Trophoblast cell (in vitro differentiated cells and primary cell): ENCODE measurements at regions not wholly inside any gene's neighbourhood (a gene's known extent, or its start where the extent isn't known, plus 50 kb on each side); places are given as distances from the start of the nearest gene placed in this dataset.

Experiments used
- DNase-seq, 2 donors: peaks; one replicate each; pipeline ENCODE4 v3.0.0-alpha.2; 2016
- H2AFZ ChIP-seq: 2 replicates; pipeline ENCODE4 v1.6.1; 2013; ENCODE audit warnings: low read length, moderate library complexity, mild to moderate bottlenecking; ENCODE audit not compliant: insufficient read depth, poor library complexity
- H2AK5ac ChIP-seq: 2 replicates; pipeline ENCODE4 v1.6.1; 2013; ENCODE audit warnings: mild to moderate bottlenecking, low read length
- H2BK120ac ChIP-seq: 2 replicates; pipeline ENCODE4 v1.6.1; 2013; ENCODE audit warnings: low read length, mild to moderate bottlenecking, moderate library complexity; ENCODE audit not compliant: insufficient read depth, poor library complexity
- H2BK12ac ChIP-seq: 2 replicates; pipeline ENCODE4 v1.6.1; 2013; ENCODE audit warnings: mild to moderate bottlenecking, low read length, moderate library complexity
- H2BK5ac ChIP-seq: 2 replicates; pipeline ENCODE4 v1.6.1; 2013; ENCODE audit warnings: low read length, low read depth, moderate library complexity, mild to moderate bottlenecking; ENCODE audit not compliant: poor library complexity
- H3K14ac ChIP-seq: 2 replicates; pipeline ENCODE4 v1.6.1; 2013; ENCODE audit warnings: mild to moderate bottlenecking, low read length
- H3K18ac ChIP-seq: 2 replicates; pipeline ENCODE4 v1.6.1; 2013; ENCODE audit warnings: mild to moderate bottlenecking, low read length
- H3K23ac ChIP-seq: 2 replicates; pipeline ENCODE4 v1.6.1; 2013; ENCODE audit warnings: low read length
- H3K27ac ChIP-seq: 2 replicates; pipeline ENCODE4 v1.5.1; 2013; ENCODE audit warnings: low read depth, mild to moderate bottlenecking, inconsistent platforms, low read length, moderate library complexity
- H3K27me3 ChIP-seq: 2 replicates; pipeline ENCODE4 v1.6.1; 2013; ENCODE audit warnings: inconsistent platforms, mild to moderate bottlenecking, low read length, moderate library complexity; ENCODE audit not compliant: insufficient read depth
- H3K36me3 ChIP-seq, 2 experiments: 1 replicate in 1 of 2; 2 replicates in 1 of 2; pipeline ENCODE4 v1.6.1; 2013; ENCODE audit warnings: low read length in 2 of 2, mild to moderate bottlenecking in 2 of 2, moderate library complexity in 1 of 2; ENCODE audit not compliant: insufficient read depth in 2 of 2, control insufficient read depth in 1 of 2
- H3K4ac ChIP-seq: 2 replicates; pipeline ENCODE4 v1.6.1; 2013; ENCODE audit warnings: low read depth, mild to moderate bottlenecking, low read length, moderate library complexity
- H3K4me1 ChIP-seq, 2 experiments: 1 replicate in 1 of 2; 2 replicates in 1 of 2; pipeline ENCODE4 v1.6.1; 2013; ENCODE audit warnings: low read length in 2 of 2, mild to moderate bottlenecking in 2 of 2, moderate library complexity in 1 of 2; ENCODE audit not compliant: insufficient read depth in 2 of 2, control insufficient read depth in 1 of 2
- H3K4me2 ChIP-seq: 2 replicates; pipeline ENCODE4 v1.6.1; 2013; ENCODE audit warnings: inconsistent platforms, mild to moderate bottlenecking, low read length, moderate library complexity
- H3K4me3 ChIP-seq: 2 replicates; pipeline ENCODE4 v1.5.1; 2013; ENCODE audit warnings: mild to moderate bottlenecking, low read depth, low read length, inconsistent platforms
- H3K79me1 ChIP-seq: one replicate; pipeline ENCODE4 v1.6.1; 2013; ENCODE audit warnings: low read length
- H3K79me2 ChIP-seq: 2 replicates; pipeline ENCODE4 v1.6.1; 2013; ENCODE audit warnings: low read length, mild to moderate bottlenecking; ENCODE audit not compliant: control insufficient read depth, insufficient read depth, poor library complexity
- H3K9ac ChIP-seq: 2 replicates; pipeline ENCODE4 v1.6.1; 2013; ENCODE audit warnings: mild to moderate bottlenecking, low read length
- H3K9me3 ChIP-seq: 2 replicates; pipeline ENCODE4 v1.6.1; 2013; ENCODE audit warnings: low read depth, mild to moderate bottlenecking, control low read depth, inconsistent platforms, low read length; ENCODE audit not compliant: insufficient read depth
- H4K12ac ChIP-seq: 2 replicates; pipeline ENCODE4 v1.6.1; 2013; ENCODE audit warnings: low read depth, mild to moderate bottlenecking, low read length, moderate library complexity
- H4K8ac ChIP-seq: 2 replicates; pipeline ENCODE4 v1.6.1; 2013; ENCODE audit warnings: low read depth, mild to moderate bottlenecking, low read length, moderate library complexity
- H4K91ac ChIP-seq: one replicate; pipeline ENCODE4 v1.6.1; 2013; ENCODE audit warnings: low read depth, mild to moderate bottlenecking, low read length, moderate library complexity
- WGBS: extraction: QIAGEN DNeasy Blood & Tissue Kit; methylation state at CpG from one replicate; pipeline ENCODE4 v1.1.7; 2013; ENCODE audit warnings: missing lambda C conversion rate; ENCODE audit not compliant: insufficient read length, insufficient coverage; ENCODE audit errors: extremely low coverage; 5-methylcytosine and 5-hydroxymethylcytosine counted together

DNA sequence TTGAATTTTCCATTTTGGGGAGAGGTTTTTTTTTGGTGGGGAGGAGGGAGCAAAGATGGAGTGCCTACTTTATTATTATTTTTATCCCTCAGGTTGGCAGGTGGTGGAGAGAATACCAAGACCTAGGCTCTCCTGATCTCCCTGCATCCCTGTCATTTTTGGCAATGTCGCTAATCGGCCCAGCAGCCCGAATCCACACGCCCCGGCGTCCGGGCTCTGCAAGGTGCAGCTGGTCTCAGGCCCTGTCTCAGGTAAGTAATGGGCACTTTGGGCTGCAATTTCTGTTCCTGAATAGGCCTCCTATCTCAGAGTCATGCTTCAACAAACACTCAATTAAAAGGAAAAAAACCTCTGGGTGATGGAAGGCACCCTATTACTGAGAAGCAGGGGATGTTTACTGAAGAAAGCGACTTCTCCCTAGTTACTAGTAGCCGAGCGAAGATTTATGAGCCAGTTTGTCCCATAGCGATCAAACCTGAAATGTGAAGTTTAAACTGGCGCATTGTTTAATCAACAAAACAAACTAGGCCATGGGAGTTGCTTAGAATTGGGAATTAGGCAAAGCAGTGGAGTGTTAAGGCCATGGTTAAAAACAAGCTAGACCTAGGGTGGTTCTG, 137.8 kb downstream of the RWDD3 start:
- Histone ChIP-seq H4K12ac (no peak overlapping the region), H3K27ac (no peak overlapping the region), H2AFZ (no peak overlapping the region), H2AK5ac (no peak overlapping the region), H3K79me2 (no peaks in the 10 kb centered on the region), H3K14ac (no peak overlapping the region), H3K9me3 (peaks cover 2% of the 10 kb centered on the region), H2BK120ac (no peak overlapping the region), H3K27me3 (no peaks in the 10 kb centered on the region), H3K4me2 (no peak overlapping the region), H3K4me3 (no peak overlapping the region), H2BK5ac (no peak overlapping the region), H3K18ac (no peak overlapping the region), H3K9ac (no peak overlapping the region), H4K91ac (no peak overlapping the region), H3K4ac (no peak overlapping the region), H2BK12ac (no peak overlapping the region), H3K4me1 (no peaks in the 10 kb centered on the region), H3K79me1 (no peaks in the 10 kb centered on the region), H3K36me3 (no peaks in the 10 kb centered on the region), H3K23ac (no peak overlapping the region), H4K8ac (no peak overlapping the region)
- DNase-seq, result no peak
- WGBS, result no CpG with 5 or more reads among the region's 12 CpGs

DNA sequence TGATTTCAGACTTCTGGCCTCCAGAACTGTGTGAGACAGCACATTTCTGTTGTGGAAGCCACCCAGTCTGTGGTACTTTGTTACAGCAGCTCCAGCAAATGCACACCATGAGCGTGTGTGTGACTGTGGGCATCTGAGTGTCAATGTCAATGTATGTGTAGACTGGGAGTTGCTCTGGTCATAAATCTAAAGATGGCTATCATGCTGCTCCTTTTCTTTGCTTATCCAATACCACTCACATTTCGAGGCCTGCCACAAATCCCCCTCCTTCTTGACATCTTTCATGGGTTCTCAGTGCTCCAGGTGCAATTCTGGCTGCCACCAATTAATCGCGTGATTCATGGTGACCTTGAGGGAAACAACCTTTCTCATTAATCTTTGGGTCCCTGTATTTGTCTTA, 141.2 kb downstream of the RWDD3 start:
- Histone ChIP-seq H3K27me3 (no peaks in the 10 kb centered on the region), H2AK5ac (no peak overlapping the region), H3K79me2 (no peaks in the 10 kb centered on the region), H2BK120ac (no peak overlapping the region), H3K9ac (no peak overlapping the region), H3K36me3 (no peaks in the 10 kb centered on the region), H3K4me2 (no peak overlapping the region), H3K79me1 (no peaks in the 10 kb centered on the region), H2AFZ (no peak overlapping the region), H3K27ac (no peak overlapping the region), H4K8ac (no peak overlapping the region), H3K4ac (no peak overlapping the region), H3K18ac (no peak overlapping the region), H4K12ac (no peak overlapping the region), H3K4me1 (no peaks in the 10 kb centered on the region), H3K9me3 (no peaks in the 10 kb centered on the region), H2BK5ac (no peak overlapping the region), H3K23ac (no peak overlapping the region), H3K4me3 (no peak overlapping the region), H3K14ac (no peak overlapping the region), H4K91ac (no peak overlapping the region), H2BK12ac (no peak overlapping the region)
- WGBS, result no CpG with 5 or more reads among the region's 4 CpGs
- DNase-seq, result no peak

DNA sequence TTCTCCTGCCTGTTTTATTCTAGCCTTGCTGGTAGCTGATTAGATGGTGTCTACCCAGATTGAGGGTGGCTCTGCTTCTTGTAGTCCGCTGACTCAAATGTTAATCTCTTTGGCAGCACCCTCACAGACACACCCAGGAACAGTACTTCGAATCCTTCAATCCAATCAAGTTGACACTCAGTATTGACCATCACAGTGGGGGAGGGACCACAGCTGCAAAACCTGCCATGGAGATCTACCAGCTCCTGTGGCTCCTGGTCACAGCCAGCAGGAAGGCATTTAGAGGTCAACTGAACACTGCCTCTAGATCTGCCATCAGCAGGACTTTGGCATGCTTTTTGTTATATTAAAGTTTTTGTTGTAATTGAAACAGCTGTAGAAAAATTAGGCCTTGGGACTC, 146.9 kb downstream of the RWDD3 start:
- Histone ChIP-seq H4K12ac (no peak overlapping the region), H3K4me1 (no peaks in the 10 kb centered on the region), H2AFZ (no peak overlapping the region), H3K18ac (no peak overlapping the region), H3K36me3 (no peaks in the 10 kb centered on the region), H3K79me2 (no peaks in the 10 kb centered on the region), H3K4ac (no peak overlapping the region), H2BK12ac (no peak overlapping the region), H3K27ac (no peak overlapping the region), H2BK5ac (no peak overlapping the region), H3K14ac (no peak overlapping the region), H3K9me3 (no peaks in the 10 kb centered on the region), H3K4me3 (no peak overlapping the region), H2AK5ac (no peak overlapping the region), H2BK120ac (no peak overlapping the region), H4K91ac (no peak overlapping the region), H3K27me3 (no peaks in the 10 kb centered on the region), H3K79me1 (no peaks in the 10 kb centered on the region), H4K8ac (no peak overlapping the region), H3K4me2 (no peak overlapping the region), H3K9ac (no peak overlapping the region), H3K23ac (no peak overlapping the region)
- no peak for DNase-seq
- no CpG with 5 or more reads among the region's 2 CpGs for whole genome bisulfite sequencing

DNA sequence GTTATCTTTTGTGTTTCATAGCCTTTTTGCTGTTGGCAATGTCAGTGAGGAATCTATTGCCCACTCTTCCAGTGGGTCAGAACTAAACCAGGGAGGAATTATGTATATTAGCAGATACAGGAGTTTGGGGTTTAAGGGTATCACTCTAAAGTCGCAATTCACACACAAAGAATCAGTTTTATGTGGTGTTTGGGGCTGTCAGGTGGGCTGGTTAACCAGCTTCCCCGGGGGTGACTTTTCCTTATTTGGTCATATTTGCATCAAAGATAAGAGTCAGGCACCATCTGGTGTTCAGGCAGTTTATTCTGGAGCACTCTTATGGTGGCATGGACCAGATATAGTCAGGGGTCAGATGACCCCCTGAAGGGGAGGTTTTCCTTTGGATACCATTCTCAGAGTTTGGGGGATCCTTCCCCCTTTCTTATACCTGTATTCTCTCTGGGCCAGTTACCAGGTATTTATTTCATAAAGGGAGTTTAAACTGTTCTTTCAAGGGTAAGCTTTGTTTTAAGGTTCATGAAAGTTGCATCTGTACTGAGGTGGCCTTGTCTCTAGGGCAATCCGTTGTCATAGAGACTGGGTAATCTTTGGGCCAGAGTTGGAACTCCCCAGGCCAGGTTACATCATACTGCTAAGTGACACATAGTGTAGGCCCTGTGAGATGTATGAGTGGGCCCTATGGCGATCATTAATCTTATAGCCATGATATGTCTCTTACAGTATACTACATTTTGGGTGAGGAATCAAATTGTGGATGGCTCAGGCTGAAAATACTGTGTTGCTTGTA, 148.2 kb downstream of the RWDD3 start:
- no peak for DNase-seq
- Histone ChIP-seq H2BK120ac (no peak overlapping the region), H2BK5ac (no peak overlapping the region), H3K36me3 (no peaks in the 10 kb centered on the region), H3K4me1 (no peaks in the 10 kb centered on the region), H3K4me3 (no peak overlapping the region), H3K79me1 (no peaks in the 10 kb centered on the region), H2AK5ac (no peak overlapping the region), H2BK12ac (no peak overlapping the region), H3K9ac (no peak overlapping the region), H4K91ac (no peak overlapping the region), H3K9me3 (no peaks in the 10 kb centered on the region), H2AFZ (no peak overlapping the region), H3K79me2 (no peaks in the 10 kb centered on the region), H4K8ac (no peak overlapping the region), H3K27ac (no peak overlapping the region), H3K27me3 (no peaks in the 10 kb centered on the region), H3K4me2 (no peak overlapping the region), H3K4ac (no peak overlapping the region), H4K12ac (no peak overlapping the region), H3K18ac (no peak overlapping the region), H3K23ac (no peak overlapping the region), H3K14ac (no peak overlapping the region)
- WGBS, result no CpG with 5 or more reads among the region's 4 CpGs
